ENCODE measurements at regions not wholly inside any gene's neighbourhood (a gene's known extent, or its start where the extent isn't known, plus 50 kb on each side); places are given as distances from the start of the nearest gene placed in this dataset.

DNA sequence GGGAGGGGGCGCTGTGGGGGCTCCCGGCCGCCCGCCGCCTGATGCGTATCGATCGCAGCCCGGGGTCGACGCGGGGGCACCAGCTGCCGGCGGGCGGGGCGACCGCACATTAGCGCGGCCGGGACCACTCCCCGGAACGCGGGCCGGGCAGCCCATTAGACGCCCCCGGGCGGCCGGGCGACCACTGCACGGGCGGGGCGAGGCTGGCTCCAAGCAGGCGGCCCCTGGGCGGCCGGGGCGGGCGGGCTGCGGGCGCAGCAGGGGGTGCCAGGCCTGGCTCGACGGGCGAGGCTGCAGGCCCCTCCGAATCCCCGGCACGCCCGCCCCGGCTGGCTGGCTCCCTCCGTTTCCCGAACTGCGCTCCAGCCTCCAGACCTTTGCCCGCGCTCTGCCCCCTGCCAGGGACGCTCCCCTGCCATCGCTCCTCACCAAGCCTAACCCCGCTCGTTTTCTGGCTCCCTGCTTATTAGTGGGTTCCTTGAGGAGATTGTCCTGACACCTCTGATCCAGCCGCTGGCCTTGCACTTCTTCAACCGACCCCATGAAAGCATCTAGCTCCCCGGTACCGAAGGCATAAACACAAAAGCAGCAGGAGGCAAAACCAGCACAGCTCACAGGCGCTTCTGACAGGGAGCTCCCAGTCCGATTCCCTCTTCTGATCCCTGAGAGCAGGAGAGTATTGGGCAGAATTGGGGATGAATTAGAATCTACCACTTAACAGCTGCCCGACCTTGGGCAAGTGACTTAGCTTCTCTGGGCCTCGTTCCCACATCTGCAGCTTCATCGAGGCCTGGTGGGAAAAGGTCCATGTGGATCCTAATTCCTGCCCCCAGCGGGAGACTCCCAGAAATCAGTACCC lies 92.6 kb upstream of the CASZ1 start:
- TF ChIP-seq, protein P1, sequence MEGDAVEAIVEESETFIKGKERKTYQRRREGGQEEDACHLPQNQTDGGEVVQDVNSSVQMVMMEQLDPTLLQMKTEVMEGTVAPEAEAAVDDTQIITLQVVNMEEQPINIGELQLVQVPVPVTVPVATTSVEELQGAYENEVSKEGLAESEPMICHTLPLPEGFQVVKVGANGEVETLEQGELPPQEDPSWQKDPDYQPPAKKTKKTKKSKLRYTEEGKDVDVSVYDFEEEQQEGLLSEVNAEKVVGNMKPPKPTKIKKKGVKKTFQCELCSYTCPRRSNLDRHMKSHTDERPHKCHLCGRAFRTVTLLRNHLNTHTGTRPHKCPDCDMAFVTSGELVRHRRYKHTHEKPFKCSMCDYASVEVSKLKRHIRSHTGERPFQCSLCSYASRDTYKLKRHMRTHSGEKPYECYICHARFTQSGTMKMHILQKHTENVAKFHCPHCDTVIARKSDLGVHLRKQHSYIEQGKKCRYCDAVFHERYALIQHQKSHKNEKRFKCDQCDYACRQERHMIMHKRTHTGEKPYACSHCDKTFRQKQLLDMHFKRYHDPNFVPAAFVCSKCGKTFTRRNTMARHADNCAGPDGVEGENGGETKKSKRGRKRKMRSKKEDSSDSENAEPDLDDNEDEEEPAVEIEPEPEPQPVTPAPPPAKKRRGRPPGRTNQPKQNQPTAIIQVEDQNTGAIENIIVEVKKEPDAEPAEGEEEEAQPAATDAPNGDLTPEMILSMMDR (IDR thresholded peaks at IDR 0.05): no peak

DNA sequence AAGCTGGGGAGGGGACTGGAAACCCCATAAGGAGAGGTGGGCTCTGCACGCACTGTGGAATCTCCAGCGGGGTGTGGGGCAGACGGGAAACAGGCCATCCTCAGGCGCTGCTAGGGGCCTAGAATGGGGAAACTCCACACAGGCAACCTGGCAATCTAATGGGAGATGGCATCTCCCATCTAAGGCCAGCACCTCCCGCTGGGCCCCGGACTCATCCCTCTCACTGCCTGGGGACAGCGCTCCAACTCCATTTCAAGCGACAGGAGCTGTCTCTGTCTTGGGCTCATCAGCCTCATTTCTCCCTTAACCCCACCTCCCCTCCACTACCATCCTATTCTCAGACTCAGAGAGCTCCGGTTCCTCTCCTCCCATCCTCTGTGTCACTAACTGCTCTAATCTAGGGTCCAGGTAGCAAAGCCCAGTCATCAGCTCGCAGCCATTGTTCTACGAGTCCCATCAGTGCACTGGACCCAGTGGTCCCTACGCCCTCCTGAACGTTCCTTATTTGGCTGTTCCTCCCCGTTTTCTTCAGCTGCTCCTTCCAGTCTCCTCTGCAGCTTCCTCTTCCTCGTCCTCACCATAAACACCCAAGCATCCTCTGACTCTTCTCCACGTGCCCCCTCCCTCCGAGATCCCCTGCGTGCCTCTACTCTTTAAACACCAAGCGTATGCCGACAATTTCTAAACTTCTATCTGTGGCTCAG lies 93.4 kb upstream of the CASZ1 start:
- ATAC-seq (ENCODE audit: low FRiP score) (no peak), DNase-seq (ENCODE audit: low spot score) (no peak)
- TF ChIP-seq, protein P1 (IDR thresholded peaks at IDR 0.05): no peak

More for the DNA sequence above, 92.6 kb upstream of the CASZ1 start:
- DNase-seq (ENCODE audit: low spot score): no peak
- no peak for ATAC-seq (ENCODE audit: low FRiP score)

DNA sequence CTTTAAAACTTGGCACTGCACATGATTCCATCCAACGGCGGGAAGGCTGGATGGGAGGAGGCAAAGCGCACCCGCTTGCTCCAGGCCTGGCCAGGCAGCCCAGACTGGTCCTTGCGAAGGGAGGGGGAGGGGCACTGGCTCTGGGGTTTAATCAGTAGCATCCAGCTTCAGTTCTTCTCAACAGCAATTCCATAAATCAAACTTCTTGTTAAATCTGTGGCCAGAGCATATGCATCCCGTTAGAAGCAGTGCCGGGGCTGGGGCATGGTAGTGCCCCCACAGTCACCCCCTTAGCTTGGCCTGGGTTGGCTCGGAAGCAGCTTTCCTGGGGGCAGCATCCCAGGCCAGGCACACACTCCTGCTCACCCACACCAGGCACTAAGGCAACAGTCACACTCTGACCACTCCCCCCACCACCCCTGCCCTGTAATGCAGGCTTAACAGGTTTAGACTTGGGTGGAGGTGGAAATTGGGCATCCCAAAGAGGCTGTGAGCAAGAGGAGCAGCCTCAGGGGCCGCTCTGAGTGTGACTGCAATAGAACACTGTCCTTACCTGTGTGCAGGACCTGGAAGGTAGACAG lies 94.1 kb upstream of the CASZ1 start:
- ATAC-seq (ENCODE audit: low FRiP score) (no peak), DNase-seq (ENCODE audit: low spot score) (no peak)
- TF ChIP-seq, protein P1 (IDR thresholded peaks at IDR 0.05): no peak

DNA sequence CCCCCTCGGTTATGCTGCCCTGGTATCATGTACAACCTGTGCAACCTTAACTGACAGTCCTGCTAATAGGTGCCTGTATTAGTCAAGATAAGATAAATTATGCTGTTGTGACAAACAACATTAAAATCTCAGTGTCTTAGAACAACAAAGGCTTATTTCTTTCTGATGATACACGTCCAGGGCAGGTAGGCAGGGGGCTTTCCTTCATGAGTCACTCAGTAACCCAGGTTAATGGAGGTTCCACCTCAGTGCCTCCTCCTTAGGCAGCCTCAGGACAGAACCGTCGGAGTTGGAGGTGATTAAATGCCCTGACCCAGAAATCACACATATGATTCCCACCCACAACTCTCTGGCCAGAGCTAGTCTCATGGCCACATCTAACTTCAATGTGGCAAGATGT lies 94.6 kb upstream of the CASZ1 start:
- DNase-seq (ENCODE audit: low spot score) (no peak), ATAC-seq (ENCODE audit: low FRiP score) (no peak)
- TF ChIP-seq, protein P1 (IDR thresholded peaks at IDR 0.05): no peak

DNA sequence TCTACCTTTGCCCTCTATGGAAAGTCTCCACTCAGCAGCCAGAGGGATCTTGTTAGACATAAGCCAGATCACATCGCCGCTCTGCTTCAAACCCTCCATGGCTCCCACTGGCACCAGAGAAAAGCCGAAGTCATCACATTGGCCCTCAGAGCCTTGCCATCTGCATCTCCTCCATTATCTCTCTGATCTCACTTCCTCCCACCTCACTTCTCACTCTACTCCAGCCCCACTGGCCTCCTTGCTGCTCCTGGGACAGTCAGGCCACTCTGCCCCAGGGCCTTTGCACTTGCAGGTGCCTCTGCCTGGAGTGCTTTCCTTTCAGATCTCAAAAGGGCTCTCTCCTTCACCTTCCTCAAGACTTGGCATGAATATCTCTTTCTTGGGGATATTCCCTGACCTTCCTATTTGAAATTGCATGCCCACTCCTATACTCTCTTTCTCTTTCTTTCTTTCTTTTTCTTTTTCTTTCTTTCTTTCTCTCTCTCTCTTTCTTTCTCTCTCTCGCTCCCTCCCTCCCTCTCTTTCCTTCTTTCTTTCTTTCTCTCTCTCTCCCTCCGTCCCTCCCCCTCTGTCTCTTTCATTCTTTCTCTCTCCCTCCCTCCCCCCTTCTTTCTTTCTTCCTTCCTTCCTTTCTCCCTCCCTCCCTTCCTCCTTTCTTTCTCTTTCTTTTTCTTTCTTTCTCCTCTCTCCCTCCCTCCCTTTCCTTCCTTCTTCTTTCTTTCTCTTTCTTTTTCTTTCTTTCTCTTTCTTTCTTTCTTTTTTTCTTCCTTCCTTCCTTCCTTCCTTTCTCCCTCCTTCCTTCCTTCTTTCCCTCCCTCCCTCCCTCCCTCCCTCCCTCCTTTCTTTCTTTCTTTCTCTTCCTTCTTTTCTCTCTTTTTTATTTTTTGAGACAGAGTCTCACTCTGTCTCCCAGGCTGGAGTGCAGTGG lies 96.0 kb upstream of the CASZ1 start:
- TF ChIP-seq, protein P1 (IDR thresholded peaks at IDR 0.05): no peak
- DNase-seq (ENCODE audit: low spot score) (no peak), ATAC-seq (ENCODE audit: low FRiP score) (no peak)

DNA sequence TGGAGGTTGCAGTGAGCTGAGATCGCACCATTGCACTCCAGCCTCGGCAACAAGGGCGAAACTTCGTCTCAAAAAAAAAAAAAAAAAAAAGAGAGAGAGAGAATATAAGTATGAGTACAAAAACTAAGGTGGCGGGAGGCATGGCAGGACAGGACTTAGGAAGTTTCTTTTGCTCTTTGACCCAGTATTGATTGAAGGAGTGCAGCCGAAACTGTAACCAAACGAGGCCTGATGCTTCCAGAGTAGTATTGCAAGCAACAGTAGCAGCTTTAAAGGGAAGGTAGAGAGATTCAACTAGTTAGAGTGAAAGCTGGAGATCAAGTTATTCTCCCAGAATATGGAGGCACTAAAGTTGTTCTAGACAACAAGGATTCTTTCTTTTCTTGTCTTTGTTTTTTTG lies 99.2 kb upstream of the CASZ1 start:
- TF ChIP-seq, protein P1 (IDR thresholded peaks at IDR 0.05): no peak
- ATAC-seq (ENCODE audit: low FRiP score) (no peak), DNase-seq (ENCODE audit: low spot score) (no peak)
